Muscle layer of duodenum (tissue), 2 donors: ENCODE measurements at regions not wholly inside any gene's neighbourhood (a gene's known extent, or its start where the extent isn't known, plus 50 kb on each side); places are given as distances from the start of the nearest gene placed in this dataset.

Source experiments
- H3K27ac ChIP-seq: one replicate; pipeline ENCODE4 v1.7.0; 2013; ENCODE audit warnings: mild to moderate bottlenecking, low read length
- H3K27me3 ChIP-seq: one replicate; pipeline ENCODE4 v1.7.0; 2013; ENCODE audit warnings: low read depth, mild to moderate bottlenecking, control low read depth, low read length
- H3K36me3 ChIP-seq, 2 donors: one replicate each; pipeline ENCODE4 v1.7.0; 2013; ENCODE audit warnings: low read length in 2 of 2, control low read depth in 1 of 2, mild to moderate bottlenecking in 1 of 2; ENCODE audit not compliant: insufficient read depth in 2 of 2, control insufficient read depth in 1 of 2
- H3K4me1 ChIP-seq, 2 donors: one replicate each; pipeline ENCODE4 v1.7.0; 2013; ENCODE audit warnings: low read length in 2 of 2, mild to moderate bottlenecking in 2 of 2, control low read depth in 1 of 2, moderate library complexity in 1 of 2; ENCODE audit not compliant: insufficient read depth in 2 of 2, control insufficient read depth in 1 of 2
- H3K4me3 ChIP-seq, 2 donors: one replicate each; pipeline ENCODE4 v1.7.0; 2013; ENCODE audit warnings: low read length in 2 of 2, low read depth in 1 of 2, mild to moderate bottlenecking in 1 of 2
- H3K9me3 ChIP-seq, 2 donors: one replicate each; pipeline ENCODE4 v1.7.0; 2013; ENCODE audit warnings: low read length in 2 of 2, control low read depth in 1 of 2, mild to moderate bottlenecking in 1 of 2; ENCODE audit not compliant: control insufficient read depth in 1 of 2
- donor health status: healthy.

DNA sequence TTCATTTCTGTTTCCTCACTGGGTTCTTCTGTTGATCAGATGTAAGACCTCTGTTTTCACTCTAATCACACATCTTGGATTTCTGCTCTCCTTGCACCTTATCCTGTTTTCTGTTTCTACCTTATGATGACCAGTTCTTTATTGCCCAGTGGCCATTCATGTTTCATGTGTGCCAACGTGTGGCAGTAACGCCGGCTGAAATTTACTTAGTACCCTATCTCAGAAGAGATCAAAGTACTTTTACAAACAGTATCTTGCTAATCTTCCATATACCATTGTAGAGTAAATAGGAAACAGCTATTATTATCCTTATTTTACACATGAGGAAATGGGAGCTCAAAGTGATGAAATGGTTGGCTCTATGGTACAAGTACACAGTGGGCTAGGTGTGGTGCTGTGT is 74.0 kb downstream of the GATA3 start:
- H3K4me3 ChIP-seq, result no peak overlapping the region
- no peaks in the 10 kb centered on the region for H3K9me3 ChIP-seq
- no peaks in the 10 kb centered on the region for H3K4me1 ChIP-seq
- H3K36me3 ChIP-seq, result no peaks in the 10 kb centered on the region
- no peaks in the 10 kb centered on the region for H3K27me3 ChIP-seq
- no peak overlapping the region for H3K27ac ChIP-seq

DNA sequence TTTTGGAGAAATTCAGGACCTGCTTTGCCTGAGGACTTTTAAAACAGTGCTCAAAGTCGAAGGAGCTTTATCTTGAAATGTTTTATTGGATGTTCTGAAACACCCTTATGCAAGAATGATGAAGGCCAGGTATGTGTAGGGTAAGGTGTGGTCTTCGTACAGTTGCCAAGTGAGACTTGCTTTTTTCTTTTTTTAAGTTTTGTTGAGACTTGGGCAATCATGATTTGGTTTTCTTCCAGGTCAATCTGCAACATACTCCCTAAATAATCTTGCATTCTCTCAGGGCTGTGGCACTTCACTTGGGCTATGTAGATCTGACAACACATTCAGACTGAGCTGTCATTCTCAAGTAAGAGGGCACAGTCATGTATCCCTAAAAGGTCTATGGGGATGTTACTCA is 75.0 kb downstream of the GATA3 start:
- Histone ChIP-seq H3K4me3 (no peak overlapping the region), H3K4me1 (no peaks in the 10 kb centered on the region), H3K9me3 (no peaks in the 10 kb centered on the region), H3K36me3 (no peaks in the 10 kb centered on the region), H3K27ac (no peak overlapping the region), H3K27me3 (no peaks in the 10 kb centered on the region)

DNA sequence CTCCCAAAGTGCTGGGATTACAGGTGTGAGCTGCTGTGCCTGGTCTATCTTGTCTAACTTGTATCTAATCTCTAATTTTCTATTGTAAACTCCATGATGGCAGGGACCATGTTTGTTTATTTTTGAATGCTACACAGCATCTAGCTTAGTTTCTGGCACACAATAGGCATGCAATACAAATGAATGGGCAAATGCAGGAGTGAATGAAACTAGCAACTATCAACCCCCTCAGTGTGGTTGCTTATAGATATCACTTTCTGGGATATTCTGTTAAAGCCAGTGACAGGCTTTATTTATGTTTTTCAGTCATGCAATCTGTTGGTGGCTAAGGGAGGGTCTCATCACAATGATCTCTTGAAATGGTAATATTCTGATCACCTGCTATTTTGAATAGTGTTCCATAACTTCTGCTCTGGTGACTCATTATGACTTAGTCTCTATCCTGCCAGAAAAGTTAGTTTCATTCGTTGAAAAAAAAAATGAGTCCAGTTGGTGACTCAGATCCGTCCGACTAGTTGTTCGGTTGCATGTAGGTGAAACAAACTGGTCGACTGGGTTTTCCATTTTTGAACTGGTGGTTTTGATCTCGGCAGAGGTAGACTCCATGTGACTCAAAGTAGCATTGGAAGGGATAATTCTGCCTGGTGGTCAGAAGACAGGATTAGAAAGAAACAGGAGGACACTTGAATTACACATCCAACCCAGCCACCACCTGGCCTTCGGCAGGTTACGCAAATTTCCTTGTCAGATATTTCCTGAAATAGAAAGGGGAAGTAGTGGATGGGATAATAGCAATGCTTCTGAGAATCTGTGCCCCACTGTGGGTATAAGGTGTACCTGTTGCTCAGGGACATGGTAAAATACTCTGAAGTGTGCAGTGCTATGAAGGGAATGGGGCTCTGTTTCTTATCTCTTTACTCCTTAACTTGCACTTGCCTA is 76.8 kb downstream of the GATA3 start:
- H3K9me3 ChIP-seq, result no peaks in the 10 kb centered on the region
- no peaks in the 10 kb centered on the region for H3K4me1 ChIP-seq
- H3K27ac ChIP-seq, result no peak overlapping the region
- no peaks in the 10 kb centered on the region for H3K27me3 ChIP-seq
- H3K36me3 ChIP-seq, result no peaks in the 10 kb centered on the region
- no peak overlapping the region for H3K4me3 ChIP-seq

DNA sequence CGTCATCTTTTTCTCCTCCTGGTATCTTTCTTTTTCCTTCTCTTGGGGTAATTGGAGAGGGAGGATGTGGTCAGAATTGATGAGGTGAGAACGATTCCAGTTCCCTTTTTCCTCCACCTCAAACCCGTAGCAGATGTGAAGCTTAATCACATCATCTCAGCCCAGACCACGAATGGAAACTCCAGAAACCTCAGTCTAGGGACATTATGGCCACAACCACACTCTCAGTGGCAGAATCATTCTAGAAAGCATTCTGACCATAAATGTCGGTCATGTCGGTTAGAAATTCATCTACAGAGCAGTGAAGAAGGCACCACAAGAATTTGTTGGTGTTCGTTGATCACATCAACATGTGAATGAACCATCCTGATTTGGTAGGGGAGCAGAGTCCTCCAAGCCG is 78.7 kb downstream of the GATA3 start:
- H3K27me3 ChIP-seq, result no peaks in the 10 kb centered on the region
- H3K4me1 ChIP-seq, result no peaks in the 10 kb centered on the region
- H3K27ac ChIP-seq, result no peak overlapping the region
- H3K9me3 ChIP-seq, result no peaks in the 10 kb centered on the region
- H3K36me3 ChIP-seq, result no peaks in the 10 kb centered on the region
- no peak overlapping the region for H3K4me3 ChIP-seq

DNA sequence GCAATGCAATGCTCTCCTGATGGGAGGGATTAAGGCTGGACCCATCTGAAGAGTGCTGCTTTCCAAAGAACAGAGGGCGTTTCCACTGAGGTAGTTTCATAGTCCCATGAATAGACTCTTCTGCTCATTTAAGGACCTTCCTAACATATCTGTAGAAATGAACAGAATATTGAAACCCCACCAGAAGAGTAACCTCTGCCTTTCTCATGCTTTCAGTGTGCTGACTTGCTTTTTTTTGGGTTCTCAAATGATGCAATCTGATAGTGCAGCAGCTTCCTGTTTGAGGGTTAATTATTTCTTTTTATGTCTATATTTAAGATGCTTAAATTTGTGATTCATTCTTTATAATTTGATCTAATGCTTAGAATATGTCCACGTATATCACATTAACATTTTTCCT is 82.2 kb downstream of the GATA3 start:
- H3K27me3 ChIP-seq, result no peaks in the 10 kb centered on the region

DNA sequence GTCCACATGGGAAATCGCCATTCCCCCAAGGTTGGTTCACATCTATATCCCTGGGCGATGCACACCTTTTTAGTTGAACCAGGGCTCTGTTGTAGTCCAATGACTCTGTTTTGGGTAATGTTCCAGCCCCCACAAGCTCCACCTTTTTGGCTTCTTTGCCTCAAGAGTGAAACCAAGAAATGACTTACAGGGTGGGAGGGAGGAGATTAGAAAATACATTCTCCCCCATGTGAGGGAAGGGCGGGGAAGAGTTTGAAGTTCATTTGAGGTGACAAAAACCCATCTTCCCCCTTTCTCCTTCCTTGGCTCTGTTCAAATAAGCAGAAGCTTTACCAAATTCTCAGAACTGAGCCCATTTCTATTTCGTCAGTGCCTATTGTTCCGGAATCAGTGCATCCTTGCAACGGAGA is 82.8 kb downstream of the GATA3 start:
- no peaks in the 10 kb centered on the region for H3K9me3 ChIP-seq

More for the DNA sequence above, 82.2 kb downstream of the GATA3 start:
- no peaks in the 10 kb centered on the region for H3K4me1 ChIP-seq
- H3K4me3 ChIP-seq, result no peak overlapping the region
- H3K27ac ChIP-seq, result no peak overlapping the region
- no peaks in the 10 kb centered on the region for H3K9me3 ChIP-seq
- H3K36me3 ChIP-seq, result no peaks in the 10 kb centered on the region

DNA sequence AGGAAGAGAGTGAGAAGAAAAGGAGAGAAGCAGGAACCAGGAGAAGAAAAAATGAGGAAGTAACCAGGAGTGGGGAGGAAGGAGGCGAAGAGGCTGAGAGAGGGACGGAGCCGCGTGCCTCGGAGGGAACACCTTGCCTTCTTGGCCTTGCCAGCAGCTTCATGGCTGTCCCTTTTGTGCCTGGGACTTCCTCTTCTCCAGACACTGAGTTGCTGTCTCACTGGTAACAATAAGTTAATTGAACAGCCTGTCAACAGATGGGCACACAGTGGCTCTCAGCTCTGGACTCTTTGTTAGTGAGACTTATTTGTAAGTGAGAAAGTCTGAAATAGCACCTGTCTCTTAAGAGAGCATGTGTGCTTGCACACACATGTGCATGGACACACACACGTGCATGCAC is 83.2 kb downstream of the GATA3 start:
- no peak overlapping the region for H3K27ac ChIP-seq

More for the DNA sequence above, 82.8 kb downstream of the GATA3 start:
- Histone ChIP-seq H3K27ac (no peak overlapping the region), H3K4me3 (no peak overlapping the region), H3K27me3 (no peaks in the 10 kb centered on the region), H3K4me1 (no peaks in the 10 kb centered on the region), H3K36me3 (no peaks in the 10 kb centered on the region)

DNA sequence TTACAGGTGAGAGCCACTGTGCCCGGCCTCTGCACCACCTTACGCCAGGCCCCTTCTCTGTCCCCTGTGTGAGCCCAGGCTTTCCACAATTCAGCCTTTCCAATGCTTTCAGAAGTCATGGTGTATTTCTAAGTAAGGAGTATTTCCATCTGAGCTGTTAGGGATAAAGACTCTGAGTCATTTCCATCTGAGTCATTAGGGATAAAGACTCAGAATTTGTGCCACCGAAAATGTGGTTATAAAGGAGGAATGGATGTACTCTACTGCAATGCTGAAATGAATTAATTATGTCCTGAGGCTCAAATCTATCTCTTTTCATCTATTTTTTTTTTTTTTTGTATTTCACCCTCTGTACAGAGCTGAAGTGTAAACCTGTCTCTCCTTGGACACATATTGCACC is 84.0 kb downstream of the GATA3 start:
- H3K4me3 ChIP-seq, result no peak overlapping the region
- no peaks in the 10 kb centered on the region for H3K9me3 ChIP-seq
- H3K36me3 ChIP-seq, result no peaks in the 10 kb centered on the region
- no peaks in the 10 kb centered on the region for H3K4me1 ChIP-seq
- H3K27me3 ChIP-seq, result no peaks in the 10 kb centered on the region
- no peak overlapping the region for H3K27ac ChIP-seq

More for the DNA sequence above, 83.2 kb downstream of the GATA3 start:
- Histone ChIP-seq H3K4me3 (no peak overlapping the region), H3K4me1 (no peaks in the 10 kb centered on the region), H3K9me3 (no peaks in the 10 kb centered on the region), H3K27me3 (no peaks in the 10 kb centered on the region), H3K36me3 (no peaks in the 10 kb centered on the region)

DNA sequence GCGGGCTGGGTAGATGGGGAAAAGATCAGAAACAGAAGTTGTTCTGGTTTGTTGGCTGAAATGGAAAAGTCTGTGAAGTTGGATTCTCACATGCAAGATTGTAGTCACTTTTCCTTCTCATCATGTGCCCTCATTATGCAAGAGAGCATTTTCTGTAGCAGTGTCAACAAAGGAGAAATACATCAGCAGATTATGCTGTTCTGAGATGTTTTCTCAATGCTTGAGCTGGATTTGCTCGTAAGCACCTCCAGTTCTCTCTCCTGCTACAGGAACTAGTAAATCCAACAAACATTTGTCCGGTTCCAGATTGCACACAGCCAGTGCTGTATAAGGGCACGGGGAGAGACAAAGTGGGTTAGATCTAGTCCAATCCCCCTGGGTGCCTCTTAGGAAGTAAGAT is 90.0 kb downstream of the GATA3 start:
- Histone ChIP-seq H3K4me1 (no peaks in the 10 kb centered on the region), H3K27me3 (no peaks in the 10 kb centered on the region), H3K27ac (no peak overlapping the region), H3K9me3 (no peaks in the 10 kb centered on the region), H3K36me3 (no peaks in the 10 kb centered on the region), H3K4me3 (no peak overlapping the region)

DNA sequence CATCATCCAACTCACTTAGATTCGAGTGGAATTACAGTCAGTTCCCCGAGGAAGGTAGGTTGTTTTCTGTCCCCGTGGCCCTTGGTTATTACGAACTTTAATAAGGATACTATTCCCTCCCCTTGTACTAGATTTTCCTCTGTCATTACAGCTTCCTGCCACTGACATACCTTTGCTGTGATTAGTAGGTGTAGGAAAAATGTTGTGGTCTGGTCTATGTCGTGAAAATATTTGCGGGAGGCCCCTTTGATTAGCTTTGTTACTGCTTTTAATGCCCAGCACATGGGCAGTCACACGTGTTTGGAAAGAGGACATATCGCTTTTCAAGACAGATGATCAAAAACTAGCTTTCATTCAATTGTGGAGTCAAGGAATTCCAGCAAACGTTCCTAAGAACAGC is 92.2 kb downstream of the GATA3 start:
- no peaks in the 10 kb centered on the region for H3K27me3 ChIP-seq

DNA sequence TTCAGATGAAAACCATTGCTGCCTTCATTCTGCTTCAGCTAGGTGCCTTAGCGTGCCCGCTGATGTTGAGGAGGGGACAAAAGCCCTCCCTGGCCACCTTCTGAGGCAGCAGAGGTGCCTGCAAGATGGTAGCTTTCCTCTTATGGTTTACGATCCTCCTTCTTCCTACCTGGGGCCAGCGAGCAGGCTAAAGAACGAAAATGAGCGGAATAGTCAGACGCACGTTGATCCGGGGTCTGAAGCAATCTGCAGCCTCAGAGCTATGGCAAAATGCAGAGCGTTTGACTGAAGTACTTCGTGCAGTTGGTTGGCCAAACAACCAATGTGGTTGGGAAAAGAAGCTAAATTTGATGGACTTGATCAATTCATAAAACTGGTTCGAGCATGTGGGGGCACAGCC is 95.5 kb downstream of the GATA3 start:
- Histone ChIP-seq H3K36me3 (no peaks in the 10 kb centered on the region), H3K4me3 (no peak overlapping the region), H3K27me3 (no peaks in the 10 kb centered on the region), H3K27ac (no peak overlapping the region), H3K9me3 (no peaks in the 10 kb centered on the region), H3K4me1 (no peaks in the 10 kb centered on the region)

More for the DNA sequence above, 92.2 kb downstream of the GATA3 start:
- Histone ChIP-seq H3K4me3 (no peak overlapping the region), H3K27ac (no peak overlapping the region), H3K36me3 (no peaks in the 10 kb centered on the region), H3K4me1 (no peaks in the 10 kb centered on the region), H3K9me3 (no peaks in the 10 kb centered on the region)
